GM21529 (cell line): ENCODE measurements at regions not wholly inside any gene's neighbourhood (a gene's known extent, or its start where the extent isn't known, plus 50 kb on each side); places are given as distances from the start of the nearest gene placed in this dataset.
"Not testable (repeated sequence)": the region's sequence is repeated elsewhere in the genome, so short reads cannot be mapped to it uniquely, and the experiment has no call there.

ENCODE experiments used
- ATAC-seq: cut with Tn5 transposase; IDR thresholded peaks from one replicate; pipeline ENCODE4 v1.9.1; 2021; ENCODE audit not compliant: unreplicated experiment

DNA sequence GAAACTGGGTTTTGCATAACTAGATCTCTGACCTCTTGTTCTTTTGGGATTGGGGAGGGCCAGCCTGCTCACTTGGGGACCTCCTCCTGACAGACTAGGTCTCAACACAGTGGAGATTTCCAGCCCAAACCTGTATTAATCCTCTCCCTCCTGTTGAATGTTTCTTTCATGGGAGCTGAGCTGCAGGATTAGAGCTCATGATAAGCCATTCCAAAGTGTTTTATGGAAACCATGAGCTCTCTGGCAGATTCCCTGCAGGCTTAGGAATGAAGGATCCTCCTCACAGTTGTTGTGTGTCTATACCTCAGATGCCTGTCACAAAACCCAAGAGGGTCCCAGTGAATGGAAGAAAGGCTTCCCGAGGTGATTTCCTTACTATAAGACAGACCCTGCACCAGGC is 248.4 kb upstream of the B3GAT1 start:
- no peak for ATAC-seq

- ATAC-seq = no peak
Observed at GRCh38 chr11:134659882-134660281, 247.8 kb upstream of the B3GAT1 start.

DNA sequence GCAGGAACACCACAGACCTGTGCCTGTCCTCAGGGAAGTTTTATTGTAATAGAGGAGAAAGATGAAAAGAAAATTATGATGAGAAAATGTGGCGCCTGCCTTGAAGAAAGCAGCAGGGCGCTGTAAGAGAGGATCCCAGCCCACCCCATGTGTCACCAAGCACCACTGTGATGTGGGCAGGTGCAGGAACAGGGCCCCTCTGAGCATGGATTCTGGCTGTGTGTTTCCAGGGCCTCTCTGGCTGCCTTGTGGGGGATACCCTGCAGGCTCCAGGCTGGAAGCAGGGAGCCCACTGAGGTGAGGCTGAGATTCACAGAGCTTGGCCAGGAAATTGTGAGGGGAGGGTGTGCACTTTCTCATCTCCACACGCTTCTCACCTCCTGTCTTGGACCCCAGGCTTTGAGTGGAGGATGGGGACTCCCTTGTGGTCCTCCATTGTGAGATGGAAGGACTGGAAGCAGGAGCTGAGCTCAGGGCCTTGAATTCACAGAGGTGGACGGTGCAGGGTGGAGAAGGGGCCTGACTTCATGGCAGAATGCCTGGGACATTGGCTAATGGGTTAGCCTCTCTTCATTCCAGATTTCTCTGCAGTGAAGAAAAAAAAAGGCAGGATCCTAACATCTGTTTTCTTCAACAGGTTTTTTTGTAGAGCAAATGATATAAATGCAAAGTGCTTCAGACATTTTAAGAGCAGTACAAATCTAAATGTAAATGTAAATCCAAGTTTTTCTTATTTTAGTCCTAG is 246.6 kb upstream of the B3GAT1 start:
- ATAC-seq = no peak

DNA sequence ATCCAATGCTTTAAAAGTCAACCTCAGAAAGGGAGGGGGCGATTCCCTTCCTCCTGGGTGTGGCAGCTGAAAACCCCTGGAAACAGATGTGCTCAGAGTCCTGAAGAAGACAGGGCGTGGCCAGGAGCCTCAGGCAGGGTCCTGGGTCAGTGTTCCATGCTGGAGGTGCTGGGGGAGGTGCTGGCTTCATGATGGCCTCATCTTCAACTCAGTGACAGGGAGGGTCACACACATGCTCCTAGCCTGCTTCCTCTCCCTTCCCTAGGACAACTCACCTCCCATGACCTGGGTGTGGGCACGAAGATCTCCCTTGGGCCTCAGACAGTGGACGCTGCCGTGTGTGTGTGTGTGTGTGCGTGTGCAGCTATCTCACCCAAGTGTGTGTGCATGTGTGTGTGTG is 245.6 kb upstream of the B3GAT1 start:
- no peak for ATAC-seq

DNA sequence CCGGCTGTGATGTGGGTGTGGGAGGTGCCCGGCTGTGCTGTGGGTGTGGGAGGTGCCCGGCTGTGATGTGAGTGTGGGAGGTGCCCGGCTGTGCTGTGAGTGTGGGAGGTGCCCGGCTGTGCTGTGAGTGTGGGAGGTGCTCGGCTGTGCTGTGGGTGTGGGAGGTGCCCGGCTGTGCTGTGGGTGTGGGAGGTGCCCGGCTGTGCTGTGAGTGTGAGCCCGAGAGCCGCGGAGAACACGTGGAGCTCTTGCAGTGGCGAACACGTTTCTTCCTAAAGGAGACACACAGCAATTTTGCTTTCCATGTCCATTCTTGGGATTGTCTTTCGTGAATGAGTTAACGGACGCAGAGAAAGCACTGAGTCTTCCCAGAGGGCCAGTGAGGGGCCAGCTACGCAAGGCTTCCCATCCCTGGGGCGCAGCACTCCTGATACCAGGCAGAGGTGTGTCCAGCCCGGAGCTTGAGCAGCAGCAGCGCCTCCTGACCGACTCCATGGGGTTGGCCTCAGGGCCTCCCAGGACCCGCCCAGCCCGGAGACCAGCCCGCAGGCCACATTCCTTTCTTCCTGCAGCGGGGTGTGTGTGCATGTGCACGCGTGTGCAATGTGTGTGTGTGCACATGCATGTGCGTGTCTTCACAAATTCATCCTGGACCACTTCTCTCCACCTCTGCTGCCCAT is 245.0 kb upstream of the B3GAT1 start:
- ATAC-seq = no peak

GRCh38 chr11:134656086-134656840 is 244.2 kb upstream of the B3GAT1 start:
- ATAC-seq = not testable (repeated sequence)

DNA sequence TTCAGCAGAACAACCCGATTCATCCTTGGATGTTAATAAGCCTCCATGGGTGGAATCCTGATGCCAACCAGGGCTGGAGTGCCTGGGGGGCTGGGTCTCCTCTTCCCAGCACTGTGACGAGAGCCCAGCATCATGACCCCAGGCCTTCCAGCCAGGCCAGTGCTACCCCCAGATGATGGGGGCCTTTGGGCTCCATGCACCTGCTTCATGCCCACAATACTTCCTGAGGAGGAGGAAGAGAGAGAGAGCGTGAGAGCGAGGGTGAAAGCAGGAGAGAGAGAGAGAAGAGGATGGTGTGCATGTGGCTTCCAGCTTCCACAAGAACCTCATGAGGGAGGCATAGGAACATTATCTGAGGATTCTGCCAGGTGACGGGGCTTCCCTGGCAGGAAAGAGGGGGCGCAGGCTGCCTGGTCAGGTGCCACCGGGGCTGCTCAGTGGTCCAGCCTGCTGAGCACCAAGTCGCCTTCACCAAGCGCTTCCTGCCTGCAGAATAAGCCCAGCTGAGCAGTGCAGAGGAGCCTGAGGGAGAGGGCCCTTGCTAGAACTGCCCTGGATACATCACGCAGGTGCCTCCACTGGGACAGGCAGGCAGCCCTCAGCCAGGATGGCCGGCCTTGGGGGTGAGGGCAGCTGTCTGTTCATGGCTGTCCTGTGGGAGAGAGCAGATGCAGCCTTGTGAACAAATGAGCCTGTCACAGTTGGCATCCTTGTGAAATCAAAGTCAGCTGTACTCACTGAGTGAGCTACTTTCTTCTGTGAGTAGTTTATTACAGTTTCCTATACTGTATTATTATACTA is 243.3 kb upstream of the B3GAT1 start:
- no peak for ATAC-seq

GRCh38 chr11:134654161-134654915 is 242.3 kb upstream of the B3GAT1 start:
- ATAC-seq = no peak

- ATAC-seq = no peak
Observed at GRCh38 chr11:134652586-134653255, 240.7 kb upstream of the B3GAT1 start.

- ATAC-seq = no peak
Observed at GRCh38 chr11:134647066-134647743, 235.2 kb upstream of the B3GAT1 start.

DNA sequence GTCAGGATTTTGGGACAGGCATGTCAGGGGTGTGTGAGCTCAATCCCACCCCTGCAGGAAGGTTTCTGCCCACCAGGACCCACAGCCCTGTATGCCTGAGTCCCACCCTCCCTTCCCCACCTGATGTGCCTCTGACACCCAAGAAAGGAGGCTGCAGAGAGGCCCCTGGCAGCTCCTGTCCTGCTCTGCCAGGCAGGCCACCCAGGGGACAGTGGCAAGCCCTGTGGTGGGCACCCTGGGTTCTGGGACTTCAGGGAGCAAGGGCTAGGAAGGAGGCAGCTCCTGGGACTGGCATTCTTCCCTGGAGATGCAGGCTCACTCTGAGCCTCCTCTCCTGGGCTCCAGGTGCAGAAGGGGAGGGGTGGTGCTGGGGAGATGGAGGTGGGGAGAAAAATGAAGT is 234.5 kb upstream of the B3GAT1 start:
- no peak for ATAC-seq

DNA sequence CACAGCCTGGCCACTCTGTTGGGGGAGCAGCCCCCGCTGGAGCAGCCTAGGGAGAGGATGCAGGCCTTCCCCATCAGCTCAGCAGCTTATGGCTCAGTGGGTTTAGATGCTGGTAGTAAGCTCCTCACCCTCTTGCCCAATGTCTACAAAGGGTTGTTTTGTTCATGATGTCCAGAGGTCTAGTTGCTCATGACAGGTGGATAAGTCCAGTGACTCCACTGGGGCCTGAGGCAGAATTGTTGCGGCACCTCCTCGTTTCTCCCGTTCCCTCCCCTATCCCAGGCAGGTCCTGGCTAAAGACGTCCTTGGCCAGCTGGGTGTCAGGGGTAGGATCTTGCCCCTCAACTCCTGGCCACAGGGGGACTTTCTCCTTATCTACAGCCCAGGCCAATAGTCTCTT is 233.5 kb upstream of the B3GAT1 start:
- no peak for ATAC-seq

DNA sequence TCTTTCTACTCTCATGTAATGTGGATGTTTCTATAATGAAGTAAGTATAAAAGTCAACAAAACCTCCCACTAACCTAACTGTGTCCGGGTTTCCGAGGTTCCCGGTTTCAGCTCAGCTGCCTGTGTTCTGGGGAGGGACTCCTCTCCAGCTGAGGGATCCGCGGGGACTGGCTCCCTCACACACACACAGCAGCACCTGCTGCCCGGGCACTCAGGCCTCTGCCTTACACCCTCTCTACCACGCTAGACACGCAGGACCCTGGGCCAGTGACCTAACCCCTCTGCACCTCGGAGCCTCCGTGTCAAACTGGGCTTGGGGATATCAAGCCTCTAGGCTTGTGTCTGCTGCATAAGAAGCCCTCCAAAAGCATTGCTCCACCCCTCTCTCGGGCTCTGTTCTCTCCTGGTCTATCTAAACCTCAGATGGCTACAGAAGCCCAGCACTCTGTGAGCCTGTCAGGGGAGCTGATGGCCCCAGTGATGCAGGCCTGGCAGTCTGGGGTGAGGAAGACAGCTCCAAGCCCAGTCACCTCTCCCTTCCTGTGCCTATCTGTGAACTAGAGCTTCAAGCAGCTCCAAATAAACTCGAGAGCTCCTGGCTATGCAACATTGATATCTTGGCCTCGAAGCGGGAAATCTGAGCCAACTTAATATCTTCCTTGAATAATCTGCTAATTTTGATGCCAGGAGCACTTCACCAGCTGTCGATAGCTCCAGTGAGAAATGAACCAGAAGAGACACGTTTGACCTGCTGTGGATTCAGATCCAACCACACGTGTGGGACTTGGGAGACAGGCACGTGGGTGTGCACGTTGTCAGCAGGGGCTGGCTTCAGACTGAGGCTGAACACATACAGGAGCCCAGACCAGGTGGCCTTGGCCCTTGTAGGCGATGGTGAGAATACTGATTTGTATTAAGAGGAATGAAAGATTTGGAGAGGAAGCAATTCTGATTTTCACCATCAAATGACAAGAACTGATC is 232.7 kb upstream of the B3GAT1 start:
- no peak for ATAC-seq

DNA sequence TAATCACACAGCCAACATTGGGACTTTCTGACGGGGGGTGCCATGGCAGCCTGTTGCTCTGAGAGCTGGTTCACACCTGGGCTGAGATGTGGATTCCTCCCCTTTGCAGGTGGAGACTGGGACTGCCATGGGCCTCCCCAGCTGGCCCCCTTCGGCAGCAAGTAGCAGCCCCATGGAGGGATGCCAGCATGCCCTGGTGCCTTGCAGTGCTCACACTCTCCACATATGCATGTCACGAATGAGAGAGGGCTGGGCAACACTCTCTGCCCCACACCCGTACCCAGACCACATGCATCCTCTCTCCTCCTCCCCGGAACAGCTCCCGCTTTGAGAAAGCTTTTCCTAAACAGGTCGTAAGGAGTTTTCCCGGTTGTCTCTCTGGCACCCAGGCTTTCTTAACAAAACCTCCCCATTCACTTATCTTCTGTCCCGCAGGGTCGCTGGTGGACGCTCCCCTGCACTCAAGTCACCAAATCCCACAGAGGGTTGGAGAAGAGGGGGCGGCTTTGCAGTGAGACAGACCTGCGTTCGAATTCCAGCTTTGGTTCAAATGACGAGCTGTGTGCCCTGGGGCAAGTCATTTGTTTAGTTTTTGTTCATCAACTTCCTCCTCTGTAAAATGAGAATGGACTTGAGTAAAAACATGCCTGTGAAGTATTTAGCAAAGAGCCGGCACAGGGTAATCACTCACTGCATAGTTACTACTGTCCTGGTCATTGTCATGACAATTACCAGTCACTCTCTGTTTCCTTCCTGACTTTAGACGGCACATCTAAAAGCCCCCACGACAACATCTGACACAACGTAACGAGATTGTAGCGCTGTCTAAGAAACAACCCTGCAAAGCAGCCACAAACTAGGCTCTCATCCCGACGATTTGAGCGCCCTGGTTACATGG is 231.3 kb upstream of the B3GAT1 start:
- ATAC-seq = no peak

DNA sequence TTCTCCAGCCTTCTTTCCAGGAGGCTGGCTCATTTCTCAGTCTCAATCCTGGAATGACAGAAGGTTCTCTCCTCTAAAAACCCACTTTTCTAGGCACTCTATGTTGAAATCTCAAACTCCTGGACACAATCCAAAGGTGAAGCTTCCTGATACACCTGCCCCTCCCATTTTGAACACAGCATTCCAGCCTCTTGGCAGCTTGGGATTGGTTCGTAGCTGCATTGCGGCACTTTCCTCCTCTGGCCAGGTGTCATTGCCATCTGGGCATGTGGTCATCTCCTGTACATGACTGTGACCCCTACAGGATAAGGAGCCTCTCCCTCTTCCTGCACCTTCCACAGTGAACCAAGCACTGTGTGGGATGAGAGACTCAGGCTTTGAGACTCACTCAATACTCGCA is 230.2 kb upstream of the B3GAT1 start:
- no peak for ATAC-seq

GRCh38 chr11:134640971-134641968 is 229.2 kb upstream of the B3GAT1 start:
- no peak for ATAC-seq
